Germinal center (tissue), 1 donor: ENCODE measurements at regions not wholly inside any gene's neighbourhood (a gene's known extent, or its start where the extent isn't known, plus 50 kb on each side); places are given as distances from the start of the nearest gene placed in this dataset.

Experiments used
- DNase-seq: peaks from one replicate; pipeline ENCODE4 v3.0.0; 2012; ENCODE audit warnings: mixed read lengths, low spot score

- DNase-seq: no peak
Measured at GRCh38 chr12:19712041-19712440, 272.7 kb downstream of the AEBP2 start.

GRCh38 chr12:19718401-19718800 lies 279.1 kb downstream of the AEBP2 start:
- no peak for DNase-seq

- DNase-seq: no peak
Measured at GRCh38 chr12:19719672-19720071, 280.4 kb downstream of the AEBP2 start.

- DNase-seq: no peak
Measured at GRCh38 chr12:19726122-19726521, 286.8 kb downstream of the AEBP2 start.

GRCh38 chr12:19726592-19726991 lies 287.3 kb downstream of the AEBP2 start:
- DNase-seq: no peak

GRCh38 chr12:19737019-19737418 lies 297.7 kb downstream of the AEBP2 start:
- no peak for DNase-seq

GRCh38 chr12:19739195-19739776 lies 300.0 kb downstream of the AEBP2 start:
- peak; percentile 6 for DNase-seq

GRCh38 chr12:19740472-19741131 lies 301.3 kb downstream of the AEBP2 start:
- DNase-seq: no peak

- no peak for DNase-seq
Measured at GRCh38 chr12:19741132-19741489, 301.8 kb downstream of the AEBP2 start.

GRCh38 chr12:19744705-19745218 lies 305.5 kb downstream of the AEBP2 start:
- no peak for DNase-seq

- no peak for DNase-seq
Measured at GRCh38 chr12:19746471-19746870, 307.2 kb downstream of the AEBP2 start.

- no peak for DNase-seq
Measured at GRCh38 chr12:19749906-19750574, 310.7 kb downstream of the AEBP2 start.

GRCh38 chr12:19751078-19751477 lies 311.8 kb downstream of the AEBP2 start:
- no peak for DNase-seq

GRCh38 chr12:19752712-19753111 lies 313.4 kb downstream of the AEBP2 start:
- no peak for DNase-seq

GRCh38 chr12:19755136-19755535 lies 315.8 kb downstream of the AEBP2 start:
- no peak for DNase-seq

GRCh38 chr12:19757317-19757877 lies 318.1 kb downstream of the AEBP2 start:
- DNase-seq: no peak

- DNase-seq: no peak
Measured at GRCh38 chr12:19759227-19759626, 319.9 kb downstream of the AEBP2 start.

GRCh38 chr12:19760611-19761010 lies 321.3 kb downstream of the AEBP2 start:
- no peak for DNase-seq

- no peak for DNase-seq
Measured at GRCh38 chr12:19761463-19761862, 322.2 kb downstream of the AEBP2 start.

GRCh38 chr12:19763488-19763887 lies 324.2 kb downstream of the AEBP2 start:
- no peak for DNase-seq

- DNase-seq: no peak
Measured at GRCh38 chr12:19764408-19764807, 325.1 kb downstream of the AEBP2 start.

- no peak for DNase-seq
Measured at GRCh38 chr12:19771858-19772257, 332.6 kb downstream of the AEBP2 start.

GRCh38 chr12:19772776-19773175 lies 333.5 kb downstream of the AEBP2 start:
- DNase-seq: no peak
